ENCODE measurements at regions not wholly inside any gene's neighbourhood (a gene's known extent, or its start where the extent isn't known, plus 50 kb on each side); places are given as distances from the start of the nearest gene placed in this dataset.

DNA sequence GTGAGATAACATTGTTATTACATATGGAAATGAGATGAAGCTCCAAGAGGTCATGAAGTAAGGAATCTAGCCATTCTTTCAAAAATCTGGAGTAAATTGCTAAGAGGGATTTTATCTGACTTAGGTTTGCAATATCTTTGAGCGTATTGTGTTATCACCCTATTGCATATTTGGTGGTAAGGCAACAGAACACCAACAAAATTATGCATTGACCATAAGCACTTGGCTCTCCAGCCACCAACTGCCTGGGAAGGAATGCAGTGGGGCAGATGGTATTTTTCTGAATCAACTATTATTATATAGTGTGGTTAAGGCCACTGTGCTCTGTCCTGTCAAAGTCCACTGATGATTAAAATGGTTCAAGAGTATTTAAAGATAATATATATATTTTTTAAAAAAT lies 287.9 kb upstream of the SEMA6D start:
- no peaks in the 10 kb centered on the region for H3K27me3 Mint-ChIP-seq (ENCODE audit: low read depth)
- no peaks in the 10 kb centered on the region for H3K23me2 ChIP-seq (ENCODE audit: insufficient read length, low read depth, low read length, poor library complexity, severe bottlenecking)
- no peak overlapping the region for H3K14ac ChIP-seq (ENCODE audit: insufficient read depth, low read length)
- no peak overlapping the region for H2BK15ac ChIP-seq (ENCODE audit: low read depth, low read length)
- no peak overlapping the region for H3K27ac ChIP-seq (ENCODE audit: insufficient read length, low read depth, low read length)
- no peaks in the 10 kb centered on the region for H3K79me1 ChIP-seq (ENCODE audit: insufficient read depth, low read depth, low read length, poor library complexity, severe bottlenecking)
- H3K18ac ChIP-seq (ENCODE audit: insufficient read length, low read depth, low read length): no peak overlapping the region
- H3K4me1 ChIP-seq (ENCODE audit: insufficient read depth, low read length): no peaks in the 10 kb centered on the region
- no peak overlapping the region for H3T11ph ChIP-seq (ENCODE audit: low read length)
- 0 out of 4 replicates have a peak, but pooled peaks cover 0 to 4% of the 10 kb centered on the region in 2 experiments for H3K4me1 Mint-ChIP-seq
- H2BK12ac ChIP-seq (ENCODE audit: insufficient read length, low read depth, low read length): no peak overlapping the region
- H3K56ac ChIP-seq (ENCODE audit: insufficient read length, low read depth, low read length): no peak overlapping the region
- no peak overlapping the region for H3K23ac ChIP-seq (ENCODE audit: insufficient read length, low read depth, low read length)
- no peak overlapping the region for H2AK5ac ChIP-seq (ENCODE audit: insufficient read length, low read length)
- H3K4me3 Mint-ChIP-seq: no peak overlapping the region
- H2AFZ ChIP-seq (ENCODE audit: low read length): no peak overlapping the region
- no peak overlapping the region for H2BK5ac ChIP-seq (ENCODE audit: insufficient read length, low read length)
- H3K9me3 Mint-ChIP-seq: no peaks in the 10 kb centered on the region
- DNase-seq: no peak
- H4K20me1 ChIP-seq (ENCODE audit: control insufficient read depth, insufficient read depth, insufficient read length): no peaks in the 10 kb centered on the region
- no peak overlapping the region for H2BK120ac ChIP-seq (ENCODE audit: low read depth, low read length, poor library complexity, severe bottlenecking)
- no peak overlapping the region for H4K5ac ChIP-seq (ENCODE audit: insufficient read length, low read depth, low read length)
- TF ChIP-seq, protein P1, sequence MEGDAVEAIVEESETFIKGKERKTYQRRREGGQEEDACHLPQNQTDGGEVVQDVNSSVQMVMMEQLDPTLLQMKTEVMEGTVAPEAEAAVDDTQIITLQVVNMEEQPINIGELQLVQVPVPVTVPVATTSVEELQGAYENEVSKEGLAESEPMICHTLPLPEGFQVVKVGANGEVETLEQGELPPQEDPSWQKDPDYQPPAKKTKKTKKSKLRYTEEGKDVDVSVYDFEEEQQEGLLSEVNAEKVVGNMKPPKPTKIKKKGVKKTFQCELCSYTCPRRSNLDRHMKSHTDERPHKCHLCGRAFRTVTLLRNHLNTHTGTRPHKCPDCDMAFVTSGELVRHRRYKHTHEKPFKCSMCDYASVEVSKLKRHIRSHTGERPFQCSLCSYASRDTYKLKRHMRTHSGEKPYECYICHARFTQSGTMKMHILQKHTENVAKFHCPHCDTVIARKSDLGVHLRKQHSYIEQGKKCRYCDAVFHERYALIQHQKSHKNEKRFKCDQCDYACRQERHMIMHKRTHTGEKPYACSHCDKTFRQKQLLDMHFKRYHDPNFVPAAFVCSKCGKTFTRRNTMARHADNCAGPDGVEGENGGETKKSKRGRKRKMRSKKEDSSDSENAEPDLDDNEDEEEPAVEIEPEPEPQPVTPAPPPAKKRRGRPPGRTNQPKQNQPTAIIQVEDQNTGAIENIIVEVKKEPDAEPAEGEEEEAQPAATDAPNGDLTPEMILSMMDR (conservative IDR thresholded peaks at IDR 0.05): no peak
- H3K9ac ChIP-seq (ENCODE audit: extremely low read depth, insufficient read length, low read length): no peak overlapping the region
- H3K4me2 ChIP-seq (ENCODE audit: insufficient read depth, insufficient read length, low read length): no peak overlapping the region
- no peak overlapping the region for H4K8ac ChIP-seq (replicated peaks; ENCODE audit: insufficient read length, low read depth, low read length)
- H3K27me3 ChIP-seq (ENCODE audit: insufficient read depth, low read length): no peaks in the 10 kb centered on the region
- H3K4ac ChIP-seq (ENCODE audit: low read depth, low read length): no peak overlapping the region
- no peaks in the 10 kb centered on the region for H3K79me2 ChIP-seq (ENCODE audit: insufficient read depth, low read length)
- no CpG with 5 or more reads among the region's 1 CpG for WGBS (ENCODE audit: extremely low coverage, insufficient read length, low lambda C conversion rate)
- H3K36me3 Mint-ChIP-seq (ENCODE audit: insufficient read depth in 1 of 3, low read depth in 3 of 3): no peaks in the 10 kb centered on the region
- no peak overlapping the region for H2BK20ac ChIP-seq (ENCODE audit: low read depth, low read length, poor library complexity, severe bottlenecking)
- no peak overlapping the region for H3K27ac Mint-ChIP-seq
- no peaks in the 10 kb centered on the region for H3K9me3 ChIP-seq (ENCODE audit: control insufficient read depth, low read depth, low read length)
- H4K91ac ChIP-seq (ENCODE audit: insufficient read length, low read depth, low read length): no peak overlapping the region

Measured in H9 (cell line).